GM18951 (cell line): ENCODE measurements at regions not wholly inside any gene's neighbourhood (a gene's known extent, or its start where the extent isn't known, plus 50 kb on each side); places are given as distances from the start of the nearest gene placed in this dataset.

Experiments used
- POLR2A ChIP-seq: IDR thresholded peaks from 4 replicates; pipeline ENCODE4 v1.6.1; 2011; ENCODE audit warnings: mild to moderate bottlenecking; ENCODE audit not compliant: insufficient read length, insufficient read depth; ENCODE audit errors: extremely low read depth
- in situ Hi-C: fragments of 300-500 bp; cut with MboI; formaldehyde crosslinking; loops from one replicate; pipeline ENCODE4 v1.12.0; 2022; ENCODE audit warnings: low sequenced_read_pairs, mixed read lengths, inconsistent platforms; ENCODE audit not compliant: unreplicated experiment

DNA sequence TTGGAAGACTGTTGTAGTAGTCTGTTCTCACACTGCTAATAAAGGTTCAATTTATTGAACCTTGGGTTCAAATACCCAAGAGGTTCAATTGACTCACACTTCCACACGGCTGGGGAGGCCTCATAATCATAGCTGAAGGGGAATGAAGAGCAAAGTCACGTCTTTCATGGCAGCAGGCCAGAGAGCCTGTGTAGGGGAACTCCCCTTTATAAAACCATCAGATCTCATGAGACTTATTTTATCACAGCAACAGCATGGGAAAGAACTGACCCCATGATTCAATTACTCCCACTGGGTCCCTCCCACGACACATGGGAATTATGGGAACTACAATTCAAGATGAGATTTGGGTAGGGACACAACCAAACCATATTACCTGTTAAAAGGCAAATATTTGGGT lies 268.2 kb downstream of the TMEM167A start:
- in situ Hi-C loops, result no loop called here
- TF ChIP-seq POLR2A, result no peak

DNA sequence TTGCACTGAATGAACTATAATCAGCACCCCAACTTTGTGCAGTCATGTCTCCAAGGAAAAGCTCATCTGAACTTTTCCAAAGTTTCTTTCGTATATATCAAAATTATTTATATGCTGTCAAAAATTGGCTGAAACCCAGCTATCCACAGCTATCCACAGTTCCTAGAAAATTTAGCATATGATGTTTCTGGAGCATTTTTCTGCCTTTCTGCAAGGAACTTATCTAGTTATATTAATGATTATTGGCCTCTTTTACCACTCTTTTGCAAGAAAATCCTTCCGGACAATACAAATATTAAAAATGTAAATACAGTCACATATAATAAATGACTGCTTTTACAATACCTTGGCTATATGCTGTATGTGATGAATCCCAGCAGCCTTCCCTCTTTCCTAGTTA lies 270.2 kb downstream of the TMEM167A start:
- in situ Hi-C loops, result no loop called here
- TF ChIP-seq POLR2A, result no peak

DNA sequence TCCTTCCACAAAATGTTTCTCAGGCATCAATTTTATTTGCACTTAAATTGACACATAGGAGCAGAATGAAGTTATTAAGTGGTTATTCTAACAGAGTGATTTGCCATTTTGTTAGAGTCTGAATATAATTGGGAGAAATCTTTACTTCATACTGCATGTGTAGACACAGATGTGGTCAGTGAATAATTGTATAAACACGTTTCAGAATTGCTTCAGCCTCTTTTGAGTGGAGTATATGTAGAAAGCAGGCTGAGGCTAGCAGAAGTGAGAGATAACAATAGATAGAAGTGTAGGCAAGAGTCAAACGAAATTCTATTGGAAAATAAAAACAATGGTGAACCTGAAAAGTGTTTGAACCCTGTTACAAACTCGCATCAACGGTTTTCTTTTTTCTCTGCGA lies 270.7 kb downstream of the TMEM167A start:
- in situ Hi-C loops, result no loop called here
- no peak for TF ChIP-seq POLR2A

DNA sequence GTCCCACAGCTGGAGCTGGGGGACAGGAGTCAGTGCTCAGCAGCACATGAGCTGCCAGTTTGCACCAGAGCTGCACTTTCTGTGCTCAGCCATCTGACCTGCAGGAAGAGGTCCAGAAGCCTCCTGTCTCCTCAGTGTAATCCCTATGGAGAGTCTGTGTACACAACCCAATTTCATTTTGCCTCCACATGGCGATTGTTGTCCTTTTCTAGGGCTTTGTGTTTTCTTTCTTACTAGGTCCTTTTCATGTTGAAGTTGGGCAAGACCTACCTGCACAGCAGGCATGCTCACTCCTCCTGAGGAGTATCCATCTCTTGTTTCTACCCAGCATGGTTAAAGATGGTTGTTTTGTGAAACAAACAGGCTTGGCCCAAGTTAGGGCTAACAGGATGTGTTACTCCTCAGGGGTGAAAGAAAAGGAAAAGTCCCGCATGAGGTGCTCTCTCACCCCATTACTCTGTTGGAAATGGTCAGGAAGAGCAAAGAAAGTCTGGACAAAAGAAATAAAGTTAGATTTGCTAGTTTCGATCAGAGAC lies 273.0 kb downstream of the TMEM167A start:
- TF ChIP-seq POLR2A, result no peak
- in situ Hi-C loops, result no loop called here

DNA sequence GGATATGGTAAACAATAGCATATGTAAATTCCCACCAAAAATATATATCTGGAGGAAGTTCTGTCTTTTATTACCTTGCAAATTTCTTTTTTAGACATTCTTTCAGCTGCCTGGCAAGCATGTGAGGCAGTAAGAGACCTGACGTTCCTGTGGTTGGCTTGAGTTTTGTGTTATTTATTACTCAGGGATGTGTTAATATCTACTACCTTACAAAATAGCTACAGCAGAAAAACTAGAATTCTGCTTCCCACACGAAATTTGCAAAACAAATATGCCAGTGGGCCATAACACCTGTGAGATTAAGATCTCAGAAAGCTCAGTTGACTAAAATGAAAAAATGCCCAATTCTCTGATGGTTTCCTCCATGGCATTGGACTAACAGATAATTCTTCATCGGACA lies 274.2 kb downstream of the TMEM167A start:
- no peak for TF ChIP-seq POLR2A
- in situ Hi-C loops, result no loop called here

DNA sequence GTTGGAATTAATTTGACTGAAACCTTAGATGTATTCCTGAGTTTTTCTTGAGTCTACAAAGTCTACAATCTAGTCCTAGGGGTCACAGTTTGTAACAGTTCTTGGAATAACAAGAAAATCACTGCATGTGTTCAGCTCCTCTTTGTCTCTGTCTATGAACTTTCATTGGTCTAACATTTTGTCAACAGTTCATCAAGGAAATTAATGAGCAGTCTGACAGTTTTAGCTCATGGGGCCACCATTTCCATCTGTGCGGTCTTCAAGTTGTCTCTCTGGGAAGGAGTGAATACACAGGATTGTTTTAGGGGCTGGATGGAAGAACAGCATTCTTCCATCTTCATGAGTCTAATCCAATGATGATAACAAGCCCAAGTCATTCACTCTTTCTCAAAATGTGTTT lies 276.4 kb downstream of the TMEM167A start:
- no peak for TF ChIP-seq POLR2A
- in situ Hi-C loops, result no loop called here

DNA sequence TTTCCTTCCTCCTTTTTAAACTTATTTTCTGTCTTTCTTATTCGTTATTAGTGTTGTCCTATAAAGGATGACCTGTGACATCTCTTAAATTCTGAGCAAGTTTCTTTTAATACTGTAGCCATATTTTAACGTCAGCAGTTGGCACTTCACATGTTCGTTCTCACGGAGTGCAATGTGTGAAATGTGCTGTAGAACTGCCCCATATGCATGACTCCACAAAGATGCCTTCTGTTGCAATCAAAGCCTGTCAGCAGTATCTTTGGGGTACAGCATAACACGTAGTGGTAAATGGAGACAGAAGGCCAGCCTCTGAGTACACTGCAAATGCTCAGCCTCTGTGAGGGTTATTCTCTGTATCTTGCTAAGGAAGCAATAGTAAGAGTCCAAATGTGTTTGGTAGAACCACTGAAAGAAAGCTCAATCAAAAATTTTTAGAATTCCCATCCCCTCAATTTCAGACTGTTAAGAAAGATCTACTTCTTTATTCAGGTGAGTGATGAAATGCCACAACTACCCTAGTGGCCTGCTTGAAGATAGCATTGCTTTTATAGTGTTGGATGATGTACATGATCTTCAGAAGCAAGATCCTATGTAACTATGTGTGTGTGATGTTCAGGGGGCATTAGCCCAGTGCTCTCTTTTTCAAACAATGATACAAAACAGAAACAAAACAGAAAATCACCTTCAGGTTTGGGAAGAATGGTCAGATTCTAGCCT lies 277.7 kb downstream of the TMEM167A start:
- in situ Hi-C loops, result no loop called here
- TF ChIP-seq POLR2A, result no peak

DNA sequence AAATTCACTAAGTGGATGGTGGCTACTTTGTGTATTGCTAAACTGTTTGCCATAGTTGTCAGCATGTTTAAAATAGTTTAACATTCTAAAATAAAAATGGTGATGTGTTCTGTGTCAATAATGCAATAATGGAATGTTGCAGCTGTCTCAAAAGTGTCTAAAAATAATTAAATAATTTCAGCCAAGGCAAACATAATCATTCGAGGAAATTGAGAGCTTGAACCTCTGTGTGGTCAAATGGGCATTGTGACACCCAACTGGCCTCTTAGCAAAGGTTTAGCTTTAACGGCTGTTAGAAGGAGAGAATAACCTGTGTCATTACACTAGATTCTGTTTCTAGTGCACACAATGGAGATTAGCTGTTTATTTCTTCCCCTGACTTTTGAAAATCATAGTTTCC lies 278.5 kb downstream of the TMEM167A start:
- in situ Hi-C loops, result no loop called here
- no peak for TF ChIP-seq POLR2A

DNA sequence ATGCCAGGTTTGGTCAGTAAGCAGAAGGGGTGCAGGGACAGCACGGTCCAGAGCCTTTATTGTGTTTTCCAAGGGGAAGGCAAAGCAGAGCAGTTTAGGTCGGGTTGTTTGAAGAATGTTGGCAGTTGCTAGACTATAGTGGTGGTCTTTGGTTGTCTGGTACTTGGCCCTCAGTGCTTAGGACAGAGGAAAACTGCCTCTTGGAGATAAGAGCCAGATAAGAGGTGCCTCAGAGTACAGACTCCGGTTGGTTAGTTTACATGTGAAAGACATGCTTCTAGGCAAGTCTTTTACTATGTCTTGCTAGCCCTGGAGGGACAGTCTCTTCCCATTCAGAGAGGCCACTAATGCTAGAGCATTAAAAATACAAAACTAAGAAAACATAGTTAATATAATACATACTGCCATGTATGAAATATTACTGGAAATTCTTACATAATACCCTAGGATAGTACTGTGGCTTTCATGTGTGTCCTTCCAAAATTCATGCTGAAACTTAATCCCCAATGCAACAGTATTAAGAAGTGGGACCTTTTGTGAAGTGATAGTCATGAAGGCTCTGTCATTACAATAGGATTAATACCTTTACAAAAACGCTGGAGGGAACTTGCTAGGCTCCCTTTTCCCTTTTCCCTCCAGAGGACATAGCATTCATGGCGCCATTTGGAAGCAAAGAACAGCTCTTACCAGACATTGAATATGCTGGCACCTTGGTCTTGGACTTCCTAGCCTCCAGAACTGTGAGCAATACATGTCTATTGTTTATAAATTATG lies 280.4 kb downstream of the TMEM167A start:
- TF ChIP-seq POLR2A, result no peak
- in situ Hi-C loops, result no loop called here

DNA sequence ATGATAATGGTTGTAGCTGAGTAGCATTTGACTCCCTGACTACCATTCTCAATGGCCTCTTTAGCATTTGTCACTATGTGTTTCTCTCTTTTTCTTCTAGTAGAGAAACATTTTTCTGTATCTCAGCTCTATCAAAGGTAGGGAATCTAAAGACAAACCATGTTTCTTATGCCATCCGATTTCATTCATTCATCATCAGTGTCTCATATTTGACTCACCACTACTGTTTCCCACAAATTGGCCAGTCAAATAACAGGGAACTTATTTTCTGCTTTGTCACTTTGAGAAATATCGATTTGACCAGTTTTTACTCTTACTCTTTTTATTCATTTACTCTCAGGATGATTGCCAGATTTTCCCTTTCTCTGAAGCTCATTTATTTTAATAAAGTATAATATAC lies 282.3 kb downstream of the TMEM167A start:
- in situ Hi-C loops, result no loop called here
- TF ChIP-seq POLR2A, result no peak

DNA sequence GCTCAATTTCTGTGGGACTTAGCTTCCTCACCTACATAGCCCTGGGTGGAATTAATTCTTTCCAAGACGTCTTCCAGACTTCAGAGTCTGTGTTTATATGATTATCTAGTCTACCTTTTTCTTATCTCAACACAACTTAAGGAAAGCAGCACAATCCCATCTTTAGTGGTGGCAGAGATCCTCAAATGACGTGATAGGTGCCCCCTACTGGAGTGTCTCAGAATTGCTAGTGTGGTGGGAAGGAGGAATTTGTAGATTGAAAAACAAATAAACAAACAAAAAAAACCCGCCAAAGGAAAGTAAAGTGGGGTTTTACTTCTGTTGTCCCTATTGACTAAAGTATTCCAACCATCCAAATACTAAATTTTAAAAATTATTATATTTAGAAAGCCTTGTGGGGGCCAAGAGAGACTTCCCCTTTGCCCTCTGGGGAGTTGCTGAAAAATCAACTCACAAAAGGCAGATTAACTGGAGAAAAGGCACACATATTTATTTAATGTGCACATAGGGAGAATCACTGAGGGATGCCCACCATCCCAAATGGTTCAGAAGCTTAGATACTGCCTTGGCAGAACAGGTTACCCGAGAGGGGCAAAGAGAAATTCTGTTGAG lies 283.3 kb downstream of the TMEM167A start:
- in situ Hi-C loops, result no loop called here
- no peak for TF ChIP-seq POLR2A

DNA sequence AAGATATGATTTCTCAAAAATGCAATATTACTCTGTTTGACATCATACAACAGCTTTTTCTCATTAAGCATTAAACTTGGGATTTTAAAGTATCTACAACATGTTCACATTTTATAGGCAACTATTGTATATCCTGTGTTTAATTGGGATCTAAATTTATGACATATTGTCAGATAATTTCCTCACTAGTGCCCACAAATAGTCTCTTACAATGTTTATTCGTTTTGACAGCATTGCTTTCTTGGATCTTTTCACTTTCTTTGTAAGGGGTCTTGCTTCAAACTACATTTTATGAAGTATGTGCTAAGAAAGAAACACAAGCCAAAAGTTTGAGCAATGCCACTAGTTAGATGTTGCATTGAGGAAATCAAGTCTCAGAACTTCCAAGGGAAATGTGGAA lies 285.1 kb downstream of the TMEM167A start:
- in situ Hi-C loops, result no loop called here
- no peak for TF ChIP-seq POLR2A

DNA sequence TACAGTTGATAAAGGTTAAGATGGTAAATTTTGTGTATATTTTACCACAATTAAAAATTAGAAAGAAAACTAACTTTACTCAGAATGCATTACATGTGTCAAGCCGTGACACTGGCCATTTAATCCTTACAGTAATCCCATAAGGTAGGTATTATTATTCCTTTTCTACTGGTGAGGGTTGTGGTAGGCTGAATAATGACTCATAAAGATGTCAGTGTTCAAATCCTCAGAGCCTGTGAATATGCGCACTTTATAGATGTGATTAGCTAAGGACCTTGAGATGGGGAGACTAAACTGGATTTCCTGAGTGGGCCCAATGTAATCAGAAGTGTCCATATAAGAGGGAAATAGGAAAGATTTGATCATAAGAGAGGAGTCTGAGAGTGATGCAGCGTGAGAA lies 288.1 kb downstream of the TMEM167A start:
- TF ChIP-seq POLR2A, result no peak
- in situ Hi-C loops, result no loop called here
